Stimulated activated CD4-positive, alpha-beta T cell treated with anti-CD3 and anti-CD28 coated beads, Interleukin-1b, Interleukin-23, amount 100 ng/mL, for 48 hours (primary cell): ENCODE measurements at regions not wholly inside any gene's neighbourhood (a gene's known extent, or its start where the extent isn't known, plus 50 kb on each side); places are given as distances from the start of the nearest gene placed in this dataset.

Experiments used
- DNase-seq: peaks from one replicate; pipeline ENCODE4 v3.0.0-alpha.2; 2020

DNA sequence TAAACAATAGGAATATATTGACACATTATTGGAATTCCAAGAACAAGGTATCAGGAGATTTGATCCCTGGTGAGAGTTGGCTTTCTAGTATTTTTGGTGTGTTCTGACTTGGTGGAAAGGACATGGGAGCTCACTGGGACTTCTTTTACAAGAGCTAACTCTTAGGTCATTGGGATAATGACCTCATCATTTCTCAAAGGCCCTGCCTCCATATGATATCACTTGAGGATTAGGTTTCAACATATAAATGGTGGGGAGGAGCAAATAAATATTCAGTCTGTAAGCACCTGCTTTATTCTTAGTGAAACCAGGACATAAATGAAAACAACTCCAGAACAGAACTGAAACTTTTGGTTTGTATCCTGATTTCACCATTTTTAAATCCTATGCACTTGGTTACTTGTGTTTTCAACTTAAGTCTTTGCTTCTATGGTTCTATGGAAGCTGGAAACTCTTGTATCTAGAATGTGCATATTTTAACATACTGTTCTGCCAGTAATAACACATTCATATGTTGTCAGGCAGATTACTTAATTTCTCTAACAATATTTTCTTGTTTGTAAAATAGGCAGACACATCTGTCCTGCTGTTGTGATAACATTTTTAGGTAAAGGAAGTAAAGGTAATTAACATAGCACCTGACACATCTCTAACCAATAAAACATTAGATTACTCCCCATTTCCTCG is 1527.7 kb upstream of the CDH8 start:
- no peak for DNase-seq

GRCh38 chr16:63553980-63554379 is 1517.7 kb upstream of the CDH8 start:
- DNase-seq: no peak

GRCh38 chr16:63539276-63539675 is 1503.0 kb upstream of the CDH8 start:
- no peak for DNase-seq

DNA sequence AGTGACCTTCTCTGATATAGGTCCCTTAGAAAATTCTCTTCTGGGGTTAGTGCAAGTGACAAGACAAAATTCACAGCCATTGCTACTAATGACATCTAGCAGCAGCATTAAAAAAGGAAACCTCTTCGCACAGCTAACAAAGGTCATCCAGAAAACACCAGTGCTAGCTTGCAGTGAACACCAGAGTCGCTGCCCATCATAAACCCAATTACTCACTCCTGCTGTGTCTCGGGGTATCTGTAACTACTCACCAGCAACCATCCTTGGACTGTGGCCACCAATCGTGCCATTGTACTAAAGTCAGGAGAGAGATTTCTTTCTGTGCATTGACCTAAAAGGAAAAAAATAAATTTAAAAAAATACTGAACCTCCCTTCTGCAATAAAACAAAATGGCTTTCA is 1494.7 kb upstream of the CDH8 start:
- DNase-seq: no peak

GRCh38 chr16:63530208-63530607 is 1494.0 kb upstream of the CDH8 start:
- no peak for DNase-seq

DNA sequence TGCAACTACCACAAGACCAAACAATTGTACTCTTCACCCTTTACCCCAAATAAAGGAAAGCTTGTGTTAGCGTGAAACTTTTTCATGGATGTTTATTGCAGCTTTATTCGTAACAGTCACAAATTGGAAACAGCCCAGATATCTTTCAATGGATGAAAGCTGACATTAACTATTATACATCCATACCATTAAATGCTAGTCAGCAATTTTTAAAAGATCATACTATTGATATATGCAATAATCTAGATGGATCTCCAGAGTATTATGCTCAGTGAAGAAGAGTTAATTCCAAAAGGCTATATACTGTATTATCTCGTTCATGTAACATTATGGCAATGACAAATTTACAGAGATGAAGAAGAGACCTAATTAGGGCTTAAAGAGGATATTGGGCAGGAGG is 1491.2 kb upstream of the CDH8 start:
- no peak for DNase-seq

DNA sequence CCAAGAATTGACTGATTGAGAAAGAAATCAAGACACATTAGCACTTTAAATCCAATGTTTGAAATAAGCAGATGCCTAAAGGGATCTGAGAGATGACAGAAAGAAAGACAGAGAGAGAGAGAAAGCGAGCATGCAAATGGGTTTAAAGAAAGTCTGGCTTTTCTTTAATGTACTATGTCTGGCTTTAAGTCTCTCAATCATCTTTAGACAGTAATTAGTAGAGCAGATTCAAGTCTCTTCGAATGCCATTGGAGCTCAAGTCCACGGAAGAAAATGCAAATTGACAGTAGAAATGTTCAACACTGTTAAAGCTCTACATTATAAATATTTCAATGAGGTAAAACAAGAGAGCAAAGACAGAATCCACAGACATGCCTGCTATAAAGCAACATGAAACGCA is 1480.2 kb upstream of the CDH8 start:
- DNase-seq: no peak

DNA sequence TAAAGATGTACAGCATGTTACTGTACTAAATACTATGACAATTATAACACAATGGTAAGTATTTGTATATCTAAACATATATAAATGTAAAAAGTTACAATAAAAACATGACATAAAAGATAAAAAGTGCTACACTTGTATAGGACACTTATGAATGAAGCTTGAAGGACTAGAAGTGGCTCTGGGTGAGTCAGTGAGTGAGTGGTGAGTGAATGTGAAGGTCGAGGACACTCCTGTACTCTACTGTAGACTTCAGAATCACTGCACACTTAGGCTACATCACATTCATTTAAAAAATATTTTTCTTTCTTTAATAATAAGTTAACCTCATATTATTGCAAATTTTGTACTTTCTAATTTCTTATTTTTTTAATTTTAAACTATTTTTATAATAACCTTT is 1476.7 kb upstream of the CDH8 start:
- no peak for DNase-seq

- no peak for DNase-seq
Measured at GRCh38 chr16:63497408-63497807, 1461.2 kb upstream of the CDH8 start.

- DNase-seq: no peak
Measured at GRCh38 chr16:63496282-63496681, 1460.0 kb upstream of the CDH8 start.

GRCh38 chr16:63488955-63489354 is 1452.7 kb upstream of the CDH8 start:
- no peak for DNase-seq

GRCh38 chr16:63481060-63481459 is 1444.8 kb upstream of the CDH8 start:
- DNase-seq: no peak

GRCh38 chr16:63473725-63474124 is 1437.5 kb upstream of the CDH8 start:
- DNase-seq: no peak

DNA sequence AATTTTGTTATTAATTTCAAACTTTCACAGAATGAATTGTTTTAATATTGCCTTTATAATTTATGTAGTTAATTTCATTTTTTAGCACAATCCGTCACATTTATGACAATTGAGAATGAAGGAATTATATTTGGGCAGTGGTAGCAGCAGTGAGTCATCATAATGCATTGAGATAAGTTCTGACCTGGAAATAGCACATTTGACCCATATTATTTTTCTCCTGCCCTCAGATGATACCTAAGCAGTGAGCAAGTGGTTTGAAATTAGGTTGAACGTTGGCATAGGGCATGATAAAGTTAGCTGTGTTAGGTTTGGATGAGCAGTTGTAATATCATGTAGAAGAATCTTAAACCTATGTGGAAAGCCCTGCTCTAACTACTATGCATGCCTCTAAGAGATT is 1431.3 kb upstream of the CDH8 start:
- no peak for DNase-seq

DNA sequence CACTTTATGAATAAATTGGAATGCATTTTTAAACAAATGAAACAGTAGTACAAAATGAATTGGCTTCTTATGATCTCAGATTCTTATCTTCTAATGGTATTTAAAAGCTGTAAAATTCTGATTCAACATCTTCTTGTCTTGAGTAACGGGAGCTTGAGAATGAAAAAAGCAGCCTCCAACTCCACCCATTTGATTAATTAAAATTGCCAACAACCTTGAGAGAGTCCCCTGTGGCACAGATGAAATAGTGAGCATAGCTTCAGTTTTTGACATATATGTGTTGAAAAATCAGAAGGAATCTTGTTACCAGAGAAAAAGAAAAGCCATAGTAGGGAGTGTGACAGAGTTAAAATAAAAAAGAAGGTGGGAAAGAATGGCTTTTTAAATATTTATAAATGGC is 1426.1 kb upstream of the CDH8 start:
- no peak for DNase-seq

GRCh38 chr16:63461248-63461841 is 1425.1 kb upstream of the CDH8 start:
- DNase-seq: no peak

DNA sequence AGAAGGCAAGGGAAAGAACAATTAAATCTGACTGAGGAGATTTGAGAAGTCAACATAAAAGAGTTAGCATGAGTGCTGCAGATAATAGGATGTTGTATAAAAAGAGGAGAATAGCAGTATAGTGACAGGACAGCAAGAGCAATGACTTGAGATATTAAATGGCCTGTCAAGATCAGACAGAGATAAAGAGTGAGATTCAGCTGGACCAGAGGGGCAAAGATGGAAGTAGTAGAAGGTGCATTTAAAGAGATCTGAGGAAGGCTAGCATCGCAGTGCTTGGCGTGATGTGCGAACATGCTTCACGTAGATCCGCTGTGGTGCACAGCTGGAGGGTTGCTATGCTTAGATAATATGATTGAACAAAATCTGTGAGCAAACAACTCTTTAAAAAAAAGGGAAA is 1422.6 kb upstream of the CDH8 start:
- no peak for DNase-seq

- no peak for DNase-seq
Measured at GRCh38 chr16:63457869-63458268, 1421.6 kb upstream of the CDH8 start.

DNA sequence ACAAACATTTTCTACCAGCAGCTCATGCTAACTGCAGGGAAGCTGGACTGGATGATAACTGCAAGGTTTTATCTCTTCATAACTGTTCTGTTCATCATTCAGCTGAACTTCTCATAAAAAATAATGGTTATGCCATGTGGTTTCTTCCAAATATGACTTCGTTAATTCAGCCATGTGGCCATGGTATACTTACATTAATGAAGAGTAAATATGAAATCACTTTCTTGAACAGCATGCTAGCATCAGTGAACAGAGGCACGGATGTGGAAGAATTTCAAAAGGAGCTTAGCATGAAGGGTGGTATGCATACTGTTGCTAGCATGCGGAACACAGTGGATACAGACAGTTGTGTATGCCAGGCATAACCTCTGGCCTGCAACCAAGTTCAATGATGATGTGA is 1417.0 kb upstream of the CDH8 start:
- no peak for DNase-seq

GRCh38 chr16:63447121-63447520 is 1410.9 kb upstream of the CDH8 start:
- no peak for DNase-seq

DNA sequence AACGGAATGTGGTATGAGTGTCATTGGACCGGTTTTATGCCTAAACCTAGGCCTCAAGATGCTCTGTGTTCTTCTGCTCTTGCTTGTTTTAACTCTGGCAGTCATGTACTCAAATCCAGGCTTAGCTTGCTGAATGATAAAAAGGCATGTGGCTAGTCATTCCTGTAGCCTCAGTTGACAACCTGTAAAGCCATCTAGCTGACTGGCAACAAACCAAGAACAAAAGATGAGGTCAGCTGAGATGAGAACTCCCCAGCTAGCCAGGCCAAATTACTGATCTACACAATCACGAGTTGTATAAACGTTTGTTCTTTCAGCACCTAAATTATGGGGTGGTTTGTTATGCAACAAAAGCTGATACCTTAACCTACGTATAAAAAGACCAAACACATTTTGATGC is 1406.0 kb upstream of the CDH8 start:
- DNase-seq: no peak

GRCh38 chr16:63426275-63426870 is 1390.1 kb upstream of the CDH8 start:
- no peak for DNase-seq

DNA sequence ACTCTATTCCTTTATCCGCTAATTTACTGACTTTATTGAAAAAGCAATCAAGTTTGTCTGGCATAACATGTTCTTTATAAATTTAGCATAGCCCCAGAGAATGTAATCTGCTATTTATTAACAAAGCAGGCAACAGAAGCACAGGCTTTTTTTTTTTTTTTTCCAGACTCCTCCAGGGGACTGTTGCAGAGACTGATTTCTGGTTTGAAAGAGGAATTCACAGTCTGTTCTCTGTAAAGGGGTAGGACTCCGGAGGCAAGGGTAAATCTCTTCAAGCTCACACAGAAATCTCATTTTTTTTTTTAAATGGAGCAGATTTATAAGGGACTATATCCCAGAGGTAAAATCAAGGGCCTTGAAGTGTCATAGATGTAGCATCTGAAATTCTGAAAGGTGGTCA is 1386.5 kb upstream of the CDH8 start:
- no peak for DNase-seq

- no peak for DNase-seq
Measured at GRCh38 chr16:63416712-63417111, 1380.5 kb upstream of the CDH8 start.

- DNase-seq: no peak
Measured at GRCh38 chr16:63415014-63415413, 1378.8 kb upstream of the CDH8 start.
